ENCODE measurements at regions not wholly inside any gene's neighbourhood (a gene's known extent, or its start where the extent isn't known, plus 50 kb on each side); places are given as distances from the start of the nearest gene placed in this dataset.

GRCh38 chr11:45500451-45500850, 165.0 kb downstream of the CHST1 start:
- TF ChIP-seq, protein P1, sequence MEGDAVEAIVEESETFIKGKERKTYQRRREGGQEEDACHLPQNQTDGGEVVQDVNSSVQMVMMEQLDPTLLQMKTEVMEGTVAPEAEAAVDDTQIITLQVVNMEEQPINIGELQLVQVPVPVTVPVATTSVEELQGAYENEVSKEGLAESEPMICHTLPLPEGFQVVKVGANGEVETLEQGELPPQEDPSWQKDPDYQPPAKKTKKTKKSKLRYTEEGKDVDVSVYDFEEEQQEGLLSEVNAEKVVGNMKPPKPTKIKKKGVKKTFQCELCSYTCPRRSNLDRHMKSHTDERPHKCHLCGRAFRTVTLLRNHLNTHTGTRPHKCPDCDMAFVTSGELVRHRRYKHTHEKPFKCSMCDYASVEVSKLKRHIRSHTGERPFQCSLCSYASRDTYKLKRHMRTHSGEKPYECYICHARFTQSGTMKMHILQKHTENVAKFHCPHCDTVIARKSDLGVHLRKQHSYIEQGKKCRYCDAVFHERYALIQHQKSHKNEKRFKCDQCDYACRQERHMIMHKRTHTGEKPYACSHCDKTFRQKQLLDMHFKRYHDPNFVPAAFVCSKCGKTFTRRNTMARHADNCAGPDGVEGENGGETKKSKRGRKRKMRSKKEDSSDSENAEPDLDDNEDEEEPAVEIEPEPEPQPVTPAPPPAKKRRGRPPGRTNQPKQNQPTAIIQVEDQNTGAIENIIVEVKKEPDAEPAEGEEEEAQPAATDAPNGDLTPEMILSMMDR (IDR thresholded peaks at IDR 0.05; ENCODE audit: insufficient read depth, low read depth, low read length): no peak
- TF ChIP-seq EZH2 (IDR thresholded peaks at IDR 0.05; ENCODE audit: insufficient read depth, low read length): no peak
